Endothelial cell (in vitro differentiated cells): ENCODE measurements at regions not wholly inside any gene's neighbourhood (a gene's known extent, or its start where the extent isn't known, plus 50 kb on each side); places are given as distances from the start of the nearest gene placed in this dataset.

Source experiments
- DNase-seq: peaks from one replicate; pipeline ENCODE4 v3.0.0; 2021; ENCODE audit warnings: low spot score
- H3K27ac Mint-ChIP-seq: one replicate; pipeline ENCODE4 v1.8.0; 2021; ENCODE audit warnings: mixed read lengths, inconsistent platforms; ENCODE audit not compliant: unreplicated experiment
- H3K27me3 Mint-ChIP-seq: one replicate; pipeline ENCODE4 v1.8.0; 2021; ENCODE audit warnings: mild to moderate bottlenecking, moderate library complexity, mixed read lengths, inconsistent platforms; ENCODE audit not compliant: unreplicated experiment
- H3K36me3 Mint-ChIP-seq: one replicate; pipeline ENCODE4 v1.8.0; 2021; ENCODE audit warnings: mild to moderate bottlenecking, low read depth, mixed read lengths, inconsistent platforms; ENCODE audit not compliant: unreplicated experiment
- H3K4me1 Mint-ChIP-seq: one replicate; pipeline ENCODE4 v1.8.0; 2021; ENCODE audit warnings: mild to moderate bottlenecking, mixed read lengths, inconsistent platforms; ENCODE audit not compliant: unreplicated experiment
- H3K4me3 Mint-ChIP-seq: one replicate; pipeline ENCODE4 v1.8.0; 2021; ENCODE audit warnings: mild to moderate bottlenecking, mixed read lengths, inconsistent platforms; ENCODE audit not compliant: unreplicated experiment
- H3K9me3 Mint-ChIP-seq: one replicate; pipeline ENCODE4 v1.8.0; 2021; ENCODE audit warnings: mixed read lengths, inconsistent platforms; ENCODE audit not compliant: unreplicated experiment
- TF ChIP-seq, protein P1 (sequence below): fragments of 200-600 bp; sonication (generic); IDR thresholded peaks from one replicate; pipeline ENCODE4 v1.5.0; 2021; ENCODE audit warnings: antibody characterized with exemption; ENCODE audit not compliant: unreplicated experiment

DNA sequence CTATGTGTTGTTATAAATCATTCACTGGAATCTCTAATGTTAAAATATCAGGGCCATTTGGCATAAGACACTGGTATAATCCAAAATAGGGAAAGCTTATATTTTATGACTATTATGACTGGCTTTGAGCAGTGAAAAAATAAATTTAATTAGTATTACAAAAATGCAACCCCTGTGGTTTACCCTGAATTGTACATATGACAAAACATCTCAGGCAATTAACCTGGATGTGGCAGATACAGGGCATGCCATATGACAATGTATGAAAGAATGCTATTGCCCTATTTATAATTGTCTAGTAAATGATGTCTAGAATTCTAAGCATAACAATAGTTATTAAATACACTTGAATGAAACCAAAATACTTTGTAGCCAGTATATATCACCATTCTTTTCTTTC lies 532.5 kb upstream of the ADGRL4 start:
- DNase-seq, result no peak
- Mint-ChIP-seq H3K36me3 (no peaks in the 10 kb centered on the region), H3K4me1 (no peaks in the 10 kb centered on the region), H3K27ac (no peak overlapping the region), H3K4me3 (no peak overlapping the region), H3K27me3 (no peaks in the 10 kb centered on the region), H3K9me3 (no peaks in the 10 kb centered on the region)
- TF ChIP-seq, protein P1, sequence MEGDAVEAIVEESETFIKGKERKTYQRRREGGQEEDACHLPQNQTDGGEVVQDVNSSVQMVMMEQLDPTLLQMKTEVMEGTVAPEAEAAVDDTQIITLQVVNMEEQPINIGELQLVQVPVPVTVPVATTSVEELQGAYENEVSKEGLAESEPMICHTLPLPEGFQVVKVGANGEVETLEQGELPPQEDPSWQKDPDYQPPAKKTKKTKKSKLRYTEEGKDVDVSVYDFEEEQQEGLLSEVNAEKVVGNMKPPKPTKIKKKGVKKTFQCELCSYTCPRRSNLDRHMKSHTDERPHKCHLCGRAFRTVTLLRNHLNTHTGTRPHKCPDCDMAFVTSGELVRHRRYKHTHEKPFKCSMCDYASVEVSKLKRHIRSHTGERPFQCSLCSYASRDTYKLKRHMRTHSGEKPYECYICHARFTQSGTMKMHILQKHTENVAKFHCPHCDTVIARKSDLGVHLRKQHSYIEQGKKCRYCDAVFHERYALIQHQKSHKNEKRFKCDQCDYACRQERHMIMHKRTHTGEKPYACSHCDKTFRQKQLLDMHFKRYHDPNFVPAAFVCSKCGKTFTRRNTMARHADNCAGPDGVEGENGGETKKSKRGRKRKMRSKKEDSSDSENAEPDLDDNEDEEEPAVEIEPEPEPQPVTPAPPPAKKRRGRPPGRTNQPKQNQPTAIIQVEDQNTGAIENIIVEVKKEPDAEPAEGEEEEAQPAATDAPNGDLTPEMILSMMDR, result no peak

- H3K36me3 Mint-ChIP-seq, result no peaks in the 10 kb centered on the region
- DNase-seq, result no peak
- H3K4me1 Mint-ChIP-seq, result no peaks in the 10 kb centered on the region
- TF ChIP-seq, protein P1, result no peak
- no peak overlapping the region for H3K27ac Mint-ChIP-seq
- no peak overlapping the region for H3K4me3 Mint-ChIP-seq
- H3K27me3 Mint-ChIP-seq, result no peaks in the 10 kb centered on the region
- no peaks in the 10 kb centered on the region for H3K9me3 Mint-ChIP-seq
Observed at GRCh38 chr1:79532555-79532954, 526.0 kb upstream of the ADGRL4 start.

DNA sequence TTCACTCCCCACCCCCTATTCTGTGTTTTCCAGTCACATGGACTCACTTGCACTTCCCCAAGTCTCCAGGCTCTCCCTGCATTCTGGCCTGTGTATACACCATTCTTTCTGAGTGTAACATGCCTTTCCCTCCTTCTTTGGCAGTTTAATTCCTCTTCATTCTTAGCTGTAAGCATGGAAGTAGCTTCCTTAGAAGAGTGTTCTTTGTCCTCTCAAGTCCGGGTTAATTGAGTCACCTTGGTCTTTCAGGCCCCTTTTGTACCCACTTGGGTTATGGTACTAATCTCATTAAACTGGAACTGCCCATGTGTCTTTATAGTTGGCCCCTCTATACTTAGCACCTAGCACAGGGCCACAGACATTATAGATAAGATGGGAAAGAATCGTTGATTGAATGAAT lies 525.3 kb upstream of the ADGRL4 start:
- Mint-ChIP-seq H3K27ac (no peak overlapping the region), H3K36me3 (no peaks in the 10 kb centered on the region), H3K9me3 (no peaks in the 10 kb centered on the region), H3K4me3 (no peak overlapping the region), H3K4me1 (no peaks in the 10 kb centered on the region), H3K27me3 (no peaks in the 10 kb centered on the region)
- DNase-seq, result no peak
- TF ChIP-seq, protein P1, result no peak

GRCh38 chr1:79530476-79530875 lies 523.9 kb upstream of the ADGRL4 start:
- H3K27me3 Mint-ChIP-seq, result no peaks in the 10 kb centered on the region
- no peaks in the 10 kb centered on the region for H3K36me3 Mint-ChIP-seq
- TF ChIP-seq, protein P1, result no peak
- no peaks in the 10 kb centered on the region for H3K4me1 Mint-ChIP-seq
- H3K27ac Mint-ChIP-seq, result no peak overlapping the region
- H3K4me3 Mint-ChIP-seq, result no peak overlapping the region
- H3K9me3 Mint-ChIP-seq, result no peaks in the 10 kb centered on the region
- DNase-seq, result no peak

GRCh38 chr1:79530055-79530454 lies 523.5 kb upstream of the ADGRL4 start:
- Mint-ChIP-seq H3K36me3 (no peaks in the 10 kb centered on the region), H3K4me1 (no peaks in the 10 kb centered on the region), H3K27ac (no peak overlapping the region), H3K27me3 (no peaks in the 10 kb centered on the region), H3K4me3 (no peak overlapping the region), H3K9me3 (no peaks in the 10 kb centered on the region)
- DNase-seq, result no peak
- TF ChIP-seq, protein P1, result no peak
